GM23338 (cell line): ENCODE measurements at regions not wholly inside any gene's neighbourhood (a gene's known extent, or its start where the extent isn't known, plus 50 kb on each side); places are given as distances from the start of the nearest gene placed in this dataset.

Experiments
- ATAC-seq: fragments of 200-7000 bp; cut with Tn5 transposase; 3 replicates; pipeline ENCODE4 v1.9.1; 2020
- DNase-seq: peaks from one replicate; pipeline ENCODE4 v3.0.0-alpha.2; 2015; ENCODE audit warnings: low spot score
- H2AFZ ChIP-seq: fragments of 200-600 bp; sonication (generic); 2 replicates; pipeline ENCODE4 v1.8.0; 2016; ENCODE audit warnings: antibody characterized with exemption, mild to moderate bottlenecking, moderate library complexity
- H3F3A ChIP-seq: fragments of 200-600 bp; sonication (generic); replicated peaks from 2 replicates; pipeline ENCODE4 v1.8.0; 2017; ENCODE audit warnings: antibody characterized with exemption, mixed run types, low read depth
- H3K27ac ChIP-seq: fragments of 200-600 bp; sonication (generic); 2 replicates; pipeline ENCODE4 v1.6.1; 2016; ENCODE audit warnings: low read depth
- H3K27me3 ChIP-seq: fragments of 200-600 bp; sonication (generic); 2 replicates; pipeline ENCODE4 v1.8.0; 2016; ENCODE audit warnings: mild to moderate bottlenecking, mixed run types, moderate library complexity; ENCODE audit not compliant: insufficient read depth
- H3K36me3 ChIP-seq: fragments of 200-600 bp; sonication (generic); 2 replicates; pipeline ENCODE4 v1.8.0; 2016; ENCODE audit warnings: mild to moderate bottlenecking; ENCODE audit not compliant: insufficient read depth
- H3K4me1 ChIP-seq: fragments of 200-600 bp; sonication (generic); 2 replicates; pipeline ENCODE4 v1.8.0; 2016; ENCODE audit warnings: mild to moderate bottlenecking, moderate library complexity; ENCODE audit not compliant: insufficient read depth
- H3K4me2 ChIP-seq: fragments of 200-600 bp; sonication (generic); 2 replicates; pipeline ENCODE4 v1.7.1; 2017; ENCODE audit warnings: mixed run types
- H3K4me3 ChIP-seq: fragments of 200-600 bp; sonication (generic); 2 replicates; pipeline ENCODE4 v1.6.1; 2016; ENCODE audit warnings: mixed run types
- H3K79me2 ChIP-seq: fragments of 200-600 bp; sonication (generic); replicated peaks from 2 replicates; pipeline ENCODE4 v1.8.0; 2017; ENCODE audit warnings: mild to moderate bottlenecking; ENCODE audit not compliant: insufficient read depth
- H3K9me2 ChIP-seq: fragments of 200-600 bp; sonication (generic); 2 replicates; pipeline ENCODE4 v1.8.0; 2017; ENCODE audit not compliant: insufficient read depth
- H4K20me1 ChIP-seq: fragments of 200-600 bp; sonication (generic); replicated peaks from 2 replicates; pipeline ENCODE4 v1.8.0; 2017; ENCODE audit warnings: mild to moderate bottlenecking; ENCODE audit not compliant: insufficient read depth
- H3K27ac Mint-ChIP-seq: 2 replicates; pipeline ENCODE4 v1.8.0; 2020; ENCODE audit warnings: inconsistent platforms, mild to moderate bottlenecking, moderate library complexity, mixed read lengths
- H3K27me3 Mint-ChIP-seq: 3 replicates; pipeline ENCODE4 v1.8.0; 2022; ENCODE audit warnings: low read depth, mild to moderate bottlenecking, moderate library complexity, mixed read lengths, inconsistent platforms; ENCODE audit not compliant: insufficient read depth, poor library complexity
- H3K36me3 Mint-ChIP-seq: 3 replicates; pipeline ENCODE4 v1.8.0; 2021; ENCODE audit warnings: low read depth, mild to moderate bottlenecking, inconsistent platforms, moderate library complexity, mixed read lengths
- H3K4me1 Mint-ChIP-seq: 3 replicates; pipeline ENCODE4 v1.8.0; 2020; ENCODE audit warnings: mild to moderate bottlenecking, inconsistent platforms, mixed read lengths
- H3K4me3 Mint-ChIP-seq: 3 replicates; pipeline ENCODE4 v1.8.0; 2021; ENCODE audit warnings: moderate library complexity, mild to moderate bottlenecking, inconsistent platforms, mixed read lengths
- H3K9me3 Mint-ChIP-seq: 3 replicates; pipeline ENCODE4 v1.8.0; 2020; ENCODE audit warnings: moderate library complexity, mild to moderate bottlenecking, inconsistent platforms, mixed read lengths
- CREB1 ChIP-seq: fragments of 250-450 bp; sonication (Bioruptor Pico); IDR thresholded peaks from 2 replicates; pipeline ENCODE4 v1.5.0; 2020; ENCODE audit warnings: low read depth, mild to moderate bottlenecking, moderate library complexity
- EZH2 ChIP-seq: fragments of 200-600 bp; sonication (generic); IDR thresholded peaks from one replicate; pipeline ENCODE4 v1.8.0; 2017; ENCODE audit warnings: antibody characterized with exemption, mild to moderate bottlenecking, low read depth; ENCODE audit not compliant: unreplicated experiment
- EZH2phosphoT487 ChIP-seq: fragments of 200-600 bp; sonication (generic); IDR thresholded peaks from one replicate; pipeline ENCODE4 v1.8.1; 2018; ENCODE audit warnings: antibody characterized with exemption; ENCODE audit not compliant: unreplicated experiment
- POLR2AphosphoS5 ChIP-seq: IDR thresholded peaks from 2 replicates; pipeline ENCODE4 v1.6.1; 2016; ENCODE audit warnings: antibody characterized with exemption, low read depth
- ZNF331 ChIP-seq: fragments of 250-450 bp; sonication (Bioruptor Pico); IDR thresholded peaks from 2 replicates; pipeline ENCODE4 v1.5.0; 2020; ENCODE audit warnings: low read depth, mild to moderate bottlenecking, moderate library complexity
- TF ChIP-seq, protein P1 (sequence below), 2 experiments: fragments of 200-600 bp in 1 of 2; sonication (generic) in 1 of 2; conservative IDR thresholded peaks; 2 replicates each; pipeline versions ENCODE4 v1.5.1 to v1.6.1; 2016 to 2017; ENCODE audit warnings: antibody characterized with exemption in 2 of 2, low read depth in 2 of 2, mild to moderate bottlenecking in 2 of 2, moderate library complexity in 1 of 2
- TF ChIP-seq, protein P2 (sequence below): fragments of 250-450 bp; sonication (Bioruptor Pico); IDR thresholded peaks from 2 replicates; pipeline ENCODE4 v1.5.0; 2020; ENCODE audit warnings: mild to moderate bottlenecking, moderate library complexity
- TF ChIP-seq, protein P3 (sequence below): IDR thresholded peaks from 2 replicates; pipeline ENCODE4 v1.6.1; 2016; ENCODE audit warnings: antibody characterized with exemption

DNA sequence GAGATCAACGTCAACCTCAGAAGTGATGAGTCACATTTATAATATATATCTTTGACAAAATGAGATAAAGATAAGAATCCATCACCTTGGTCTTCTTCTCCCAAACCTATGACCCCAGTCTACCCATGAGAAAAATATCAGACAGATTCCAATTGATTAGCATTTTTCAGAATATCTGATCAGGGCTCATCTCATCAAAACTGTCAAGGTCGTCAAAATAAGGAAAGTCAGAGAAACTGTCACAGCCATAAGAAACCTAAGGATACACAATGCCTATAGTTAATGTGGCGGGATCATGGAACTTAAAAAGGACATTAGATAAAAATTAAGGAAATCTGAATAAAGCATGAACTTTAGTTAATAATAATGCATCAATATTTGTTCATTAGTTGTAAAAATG, 374.1 kb downstream of the FAT4 start:
- Mint-ChIP-seq H3K4me1 (peaks cover 4% of the 10 kb centered on the region; the same call in 2 of the 3 replicates), H3K27me3 (no peaks in the 10 kb centered on the region), H3K36me3 (no peaks in the 10 kb centered on the region), H3K4me3 (no peak overlapping the region), H3K27ac (no peak overlapping the region), H3K9me3 (no peaks in the 10 kb centered on the region)
- no peak overlapping the region for H3K27ac ChIP-seq
- no peak overlapping the region for H2AFZ ChIP-seq
- ATAC-seq = no peak
- H3K36me3 ChIP-seq = no peaks in the 10 kb centered on the region
- TF ChIP-seq ZNF331 (CRISPR knock-in tag) = no peak
- no peak for TF ChIP-seq CREB1
- TF ChIP-seq, protein P1, sequence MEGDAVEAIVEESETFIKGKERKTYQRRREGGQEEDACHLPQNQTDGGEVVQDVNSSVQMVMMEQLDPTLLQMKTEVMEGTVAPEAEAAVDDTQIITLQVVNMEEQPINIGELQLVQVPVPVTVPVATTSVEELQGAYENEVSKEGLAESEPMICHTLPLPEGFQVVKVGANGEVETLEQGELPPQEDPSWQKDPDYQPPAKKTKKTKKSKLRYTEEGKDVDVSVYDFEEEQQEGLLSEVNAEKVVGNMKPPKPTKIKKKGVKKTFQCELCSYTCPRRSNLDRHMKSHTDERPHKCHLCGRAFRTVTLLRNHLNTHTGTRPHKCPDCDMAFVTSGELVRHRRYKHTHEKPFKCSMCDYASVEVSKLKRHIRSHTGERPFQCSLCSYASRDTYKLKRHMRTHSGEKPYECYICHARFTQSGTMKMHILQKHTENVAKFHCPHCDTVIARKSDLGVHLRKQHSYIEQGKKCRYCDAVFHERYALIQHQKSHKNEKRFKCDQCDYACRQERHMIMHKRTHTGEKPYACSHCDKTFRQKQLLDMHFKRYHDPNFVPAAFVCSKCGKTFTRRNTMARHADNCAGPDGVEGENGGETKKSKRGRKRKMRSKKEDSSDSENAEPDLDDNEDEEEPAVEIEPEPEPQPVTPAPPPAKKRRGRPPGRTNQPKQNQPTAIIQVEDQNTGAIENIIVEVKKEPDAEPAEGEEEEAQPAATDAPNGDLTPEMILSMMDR (conservative IDR thresholded peaks at IDR 0.05; ENCODE audit: low read depth in 2 of 2) = no peak
- TF ChIP-seq EZH2 = no peak
- TF ChIP-seq POLR2AphosphoS5 = no peak
- TF ChIP-seq EZH2phosphoT487 = no peak
- TF ChIP-seq, protein P2, sequence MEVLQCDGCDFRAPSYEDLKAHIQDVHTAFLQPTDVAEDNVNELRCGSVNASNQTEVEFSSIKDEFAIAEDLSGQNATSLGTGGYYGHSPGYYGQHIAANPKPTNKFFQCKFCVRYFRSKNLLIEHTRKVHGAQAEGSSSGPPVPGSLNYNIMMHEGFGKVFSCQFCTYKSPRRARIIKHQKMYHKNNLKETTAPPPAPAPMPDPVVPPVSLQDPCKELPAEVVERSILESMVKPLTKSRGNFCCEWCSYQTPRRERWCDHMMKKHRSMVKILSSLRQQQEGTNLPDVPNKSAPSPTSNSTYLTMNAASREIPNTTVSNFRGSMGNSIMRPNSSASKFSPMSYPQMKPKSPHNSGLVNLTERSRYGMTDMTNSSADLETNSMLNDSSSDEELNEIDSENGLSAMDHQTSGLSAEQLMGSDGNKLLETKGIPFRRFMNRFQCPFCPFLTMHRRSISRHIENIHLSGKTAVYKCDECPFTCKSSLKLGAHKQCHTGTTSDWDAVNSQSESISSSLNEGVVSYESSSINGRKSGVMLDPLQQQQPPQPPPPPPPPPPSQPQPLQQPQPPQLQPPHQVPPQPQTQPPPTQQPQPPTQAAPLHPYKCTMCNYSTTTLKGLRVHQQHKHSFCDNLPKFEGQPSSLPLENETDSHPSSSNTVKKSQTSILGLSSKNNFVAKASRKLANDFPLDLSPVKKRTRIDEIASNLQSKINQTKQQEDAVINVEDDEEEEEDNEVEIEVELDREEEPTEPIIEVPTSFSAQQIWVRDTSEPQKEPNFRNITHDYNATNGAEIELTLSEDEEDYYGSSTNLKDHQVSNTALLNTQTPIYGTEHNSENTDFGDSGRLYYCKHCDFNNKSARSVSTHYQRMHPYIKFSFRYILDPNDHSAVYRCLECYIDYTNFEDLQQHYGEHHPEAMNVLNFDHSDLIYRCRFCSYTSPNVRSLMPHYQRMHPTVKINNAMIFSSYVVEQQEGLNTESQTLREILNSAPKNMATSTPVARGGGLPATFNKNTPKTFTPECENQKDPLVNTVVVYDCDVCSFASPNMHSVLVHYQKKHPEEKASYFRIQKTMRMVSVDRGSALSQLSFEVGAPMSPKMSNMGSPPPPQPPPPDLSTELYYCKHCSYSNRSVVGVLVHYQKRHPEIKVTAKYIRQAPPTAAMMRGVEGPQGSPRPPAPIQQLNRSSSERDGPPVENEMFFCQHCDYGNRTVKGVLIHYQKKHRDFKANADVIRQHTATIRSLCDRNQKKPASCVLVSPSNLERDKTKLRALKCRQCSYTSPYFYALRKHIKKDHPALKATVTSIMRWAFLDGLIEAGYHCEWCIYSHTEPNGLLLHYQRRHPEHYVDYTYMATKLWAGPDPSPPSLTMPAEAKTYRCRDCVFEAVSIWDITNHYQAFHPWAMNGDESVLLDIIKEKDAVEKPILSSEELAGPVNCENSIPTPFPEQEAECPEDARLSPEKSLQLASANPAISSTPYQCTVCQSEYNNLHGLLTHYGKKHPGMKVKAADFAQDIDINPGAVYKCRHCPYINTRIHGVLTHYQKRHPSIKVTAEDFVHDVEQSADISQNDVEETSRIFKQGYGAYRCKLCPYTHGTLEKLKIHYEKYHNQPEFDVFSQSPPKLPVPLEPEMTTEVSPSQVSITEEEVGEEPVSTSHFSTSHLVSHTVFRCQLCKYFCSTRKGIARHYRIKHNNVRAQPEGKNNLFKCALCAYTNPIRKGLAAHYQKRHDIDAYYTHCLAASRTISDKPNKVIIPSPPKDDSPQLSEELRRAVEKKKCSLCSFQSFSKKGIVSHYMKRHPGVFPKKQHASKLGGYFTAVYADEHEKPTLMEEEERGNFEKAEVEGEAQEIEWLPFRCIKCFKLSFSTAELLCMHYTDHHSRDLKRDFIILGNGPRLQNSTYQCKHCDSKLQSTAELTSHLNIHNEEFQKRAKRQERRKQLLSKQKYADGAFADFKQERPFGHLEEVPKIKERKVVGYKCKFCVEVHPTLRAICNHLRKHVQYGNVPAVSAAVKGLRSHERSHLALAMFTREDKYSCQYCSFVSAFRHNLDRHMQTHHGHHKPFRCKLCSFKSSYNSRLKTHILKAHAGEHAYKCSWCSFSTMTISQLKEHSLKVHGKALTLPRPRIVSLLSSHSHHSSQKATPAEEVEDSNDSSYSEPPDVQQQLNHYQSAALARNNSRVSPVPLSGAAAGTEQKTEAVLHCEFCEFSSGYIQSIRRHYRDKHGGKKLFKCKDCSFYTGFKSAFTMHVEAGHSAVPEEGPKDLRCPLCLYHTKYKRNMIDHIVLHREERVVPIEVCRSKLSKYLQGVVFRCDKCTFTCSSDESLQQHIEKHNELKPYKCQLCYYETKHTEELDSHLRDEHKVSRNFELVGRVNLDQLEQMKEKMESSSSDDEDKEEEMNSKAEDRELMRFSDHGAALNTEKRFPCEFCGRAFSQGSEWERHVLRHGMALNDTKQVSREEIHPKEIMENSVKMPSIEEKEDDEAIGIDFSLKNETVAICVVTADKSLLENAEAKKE (CRISPR knock-in tag) = no peak
- TF ChIP-seq, protein P3, sequence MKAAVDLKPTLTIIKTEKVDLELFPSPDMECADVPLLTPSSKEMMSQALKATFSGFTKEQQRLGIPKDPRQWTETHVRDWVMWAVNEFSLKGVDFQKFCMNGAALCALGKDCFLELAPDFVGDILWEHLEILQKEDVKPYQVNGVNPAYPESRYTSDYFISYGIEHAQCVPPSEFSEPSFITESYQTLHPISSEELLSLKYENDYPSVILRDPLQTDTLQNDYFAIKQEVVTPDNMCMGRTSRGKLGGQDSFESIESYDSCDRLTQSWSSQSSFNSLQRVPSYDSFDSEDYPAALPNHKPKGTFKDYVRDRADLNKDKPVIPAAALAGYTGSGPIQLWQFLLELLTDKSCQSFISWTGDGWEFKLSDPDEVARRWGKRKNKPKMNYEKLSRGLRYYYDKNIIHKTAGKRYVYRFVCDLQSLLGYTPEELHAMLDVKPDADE = no peak
- DNase-seq = no peak
- no peaks in the 10 kb centered on the region for H3K4me1 ChIP-seq
- H3F3A ChIP-seq = no peaks in the 10 kb centered on the region
- H3K4me3 ChIP-seq = no peak overlapping the region
- no peaks in the 10 kb centered on the region for H3K9me2 ChIP-seq
- H3K27me3 ChIP-seq = no peaks in the 10 kb centered on the region
- no peaks in the 10 kb centered on the region for H4K20me1 ChIP-seq
- no peaks in the 10 kb centered on the region for H3K79me2 ChIP-seq
- H3K4me2 ChIP-seq = no peak overlapping the region
